OCI-LY1 (cell line): ENCODE measurements at regions not wholly inside any gene's neighbourhood (a gene's known extent, or its start where the extent isn't known, plus 50 kb on each side); places are given as distances from the start of the nearest gene placed in this dataset.

ENCODE experiments used
- H2AFZ ChIP-seq: fragments of 200-600 bp; sonication (generic), shearing (Covaris generic); 2 replicates; pipeline ENCODE4 v1.6.0; 2014; ENCODE audit warnings: antibody characterized with exemption, mild to moderate bottlenecking, low read length
- H3F3A ChIP-seq: fragments of 200-600 bp; sonication (generic), shearing (Covaris generic); 2 replicates; pipeline ENCODE4 v1.6.0; 2014; ENCODE audit warnings: mild to moderate bottlenecking, antibody characterized with exemption, low read length, moderate library complexity; ENCODE audit not compliant: insufficient read depth
- H3K27ac ChIP-seq: fragments of 200-600 bp; sonication (generic); 2 replicates; pipeline ENCODE4 v1.5.1; 2014; ENCODE audit warnings: low read length, mixed run types, mild to moderate bottlenecking, low read depth; ENCODE audit not compliant: poor library complexity, severe bottlenecking
- H3K27me3 ChIP-seq: fragments of 200-600 bp; sonication (generic); 2 replicates; pipeline ENCODE4 v1.6.0; 2014; ENCODE audit warnings: antibody characterized with exemption, mild to moderate bottlenecking, low read length, moderate library complexity; ENCODE audit not compliant: insufficient read depth
- H3K36me3 ChIP-seq: fragments of 200-600 bp; sonication (generic); 2 replicates; pipeline ENCODE4 v1.6.1; 2014; ENCODE audit warnings: mild to moderate bottlenecking, antibody characterized with exemption, low read length, moderate library complexity, mixed read lengths; ENCODE audit not compliant: insufficient read depth
- H3K4me1 ChIP-seq: fragments of 200-600 bp; sonication (generic); 2 replicates; pipeline ENCODE4 v1.5.1; 2014; ENCODE audit warnings: mild to moderate bottlenecking, low read length, moderate library complexity; ENCODE audit not compliant: insufficient read depth, severe bottlenecking
- H3K4me2 ChIP-seq: fragments of 200-600 bp; sonication (generic), shearing (Covaris generic); 2 replicates; pipeline ENCODE4 v1.6.1; 2014; ENCODE audit warnings: low read length
- H3K4me3 ChIP-seq: fragments of 200-600 bp; sonication (generic); 2 replicates; pipeline ENCODE4 v1.5.1; 2014; ENCODE audit warnings: low read length, low read depth, mild to moderate bottlenecking, mixed read lengths; ENCODE audit not compliant: poor library complexity, severe bottlenecking
- H3K79me2 ChIP-seq: fragments of 200-600 bp; shearing (Covaris generic); 2 replicates; pipeline ENCODE4 v1.6.1; 2016; ENCODE audit warnings: mixed run types, low read length, mixed read lengths; ENCODE audit not compliant: insufficient read depth
- H3K9ac ChIP-seq: fragments of 200-600 bp; sonication (generic), shearing (Covaris generic); 2 replicates; pipeline ENCODE4 v1.6.1; 2014; ENCODE audit warnings: mild to moderate bottlenecking, low read length, mixed read lengths
- H3K9me2 ChIP-seq: fragments of 200-600 bp; sonication (generic), shearing (Covaris generic); 2 replicates; pipeline ENCODE4 v1.6.1; 2014; ENCODE audit warnings: low read depth, mild to moderate bottlenecking, low read length, mixed read lengths
- H3K9me3 ChIP-seq: fragments of 200-600 bp; shearing (Covaris generic); 2 replicates; pipeline ENCODE4 v1.6.1; 2014; ENCODE audit warnings: low read length, mixed read lengths
- H4K20me1 ChIP-seq: fragments of 200-600 bp; sonication (generic), shearing (Covaris generic); 2 replicates; pipeline ENCODE4 v1.6.0; 2016; ENCODE audit warnings: mild to moderate bottlenecking, low read length; ENCODE audit not compliant: insufficient read depth
- CTCF ChIP-seq: fragments of 200-600 bp; sonication (generic), shearing (Covaris generic); IDR thresholded peaks from 2 replicates; pipeline ENCODE4 v1.5.1; 2017; ENCODE audit warnings: mild to moderate bottlenecking, antibody characterized with exemption, low read length, moderate library complexity, mixed read lengths
- EZH2 ChIP-seq: fragments of 200-600 bp; sonication (generic), shearing (Covaris generic); IDR thresholded peaks from 2 replicates; pipeline ENCODE4 v1.8.0; 2017; ENCODE audit warnings: borderline replicate concordance, mixed run types, mild to moderate bottlenecking, antibody characterized with exemption, low read length, moderate library complexity, mixed read lengths

- Histone ChIP-seq H3K9me3 (no peaks in the 10 kb centered on the region), H3K79me2 (no peaks in the 10 kb centered on the region), H3K27ac (no peak overlapping the region), H3K36me3 (no peaks in the 10 kb centered on the region), H3F3A (no peaks in the 10 kb centered on the region), H2AFZ (no peak overlapping the region), H3K9ac (no peak overlapping the region), H3K4me2 (no peak overlapping the region), H3K27me3 (no peaks in the 10 kb centered on the region), H3K9me2 (no peaks in the 10 kb centered on the region), H3K4me1 (peaks cover 13% of the 10 kb centered on the region), H4K20me1 (no peaks in the 10 kb centered on the region), H3K4me3 (no peak overlapping the region)
- TF ChIP-seq EZH2 (no peak), CTCF (no peak)
Observed at GRCh38 chr5:125274211-125274610, 527.8 kb upstream of the ZNF608 start.

GRCh38 chr5:125274938-125275724 is 528.7 kb upstream of the ZNF608 start:
- TF ChIP-seq EZH2 (no peak), CTCF (no peak)
- H2AFZ ChIP-seq, result no peak overlapping the region
- no peak overlapping the region for H3K4me2 ChIP-seq

DNA sequence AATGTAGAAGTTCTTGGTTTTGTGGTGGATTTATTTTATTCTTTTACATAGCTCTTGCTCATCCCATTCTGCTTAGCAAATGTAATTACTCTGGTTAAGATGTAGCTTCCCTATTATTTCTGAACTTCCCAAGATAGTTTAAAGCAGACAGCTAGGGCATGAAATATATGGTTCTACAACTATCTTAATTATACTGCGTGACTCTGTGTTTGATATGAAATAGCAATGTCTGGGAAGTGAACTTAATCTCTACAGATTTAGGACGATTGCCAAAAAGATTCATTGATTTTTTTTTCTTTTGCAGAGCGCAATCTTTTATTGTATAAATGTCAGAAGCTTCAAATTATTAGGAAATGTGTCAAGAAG is 529.3 kb upstream of the ZNF608 start:
- no peaks in the 10 kb centered on the region for H3K9me2 ChIP-seq
- H3K4me2 ChIP-seq, result no peak overlapping the region
- no peaks in the 10 kb centered on the region for H3K36me3 ChIP-seq
- H3K27me3 ChIP-seq, result no peaks in the 10 kb centered on the region
- no peaks in the 10 kb centered on the region for H3F3A ChIP-seq
- no peaks in the 10 kb centered on the region for H3K9me3 ChIP-seq
- H3K79me2 ChIP-seq, result no peaks in the 10 kb centered on the region
- H2AFZ ChIP-seq, result no peak overlapping the region
- H3K27ac ChIP-seq, result no peak overlapping the region
- no peaks in the 10 kb centered on the region for H4K20me1 ChIP-seq
- H3K4me3 ChIP-seq, result no peak overlapping the region
- no peak overlapping the region for H3K9ac ChIP-seq
- H3K4me1 ChIP-seq, result peaks cover 13% of the 10 kb centered on the region
- TF ChIP-seq EZH2 (no peak), CTCF (no peak)

More at GRCh38 chr5:125274938-125275724, 528.7 kb upstream of the ZNF608 start:
- Histone ChIP-seq H3K9ac (no peak overlapping the region), H3K27me3 (no peaks in the 10 kb centered on the region), H3K36me3 (no peaks in the 10 kb centered on the region), H3K9me3 (no peaks in the 10 kb centered on the region), H3F3A (no peaks in the 10 kb centered on the region), H3K79me2 (no peaks in the 10 kb centered on the region), H3K9me2 (no peaks in the 10 kb centered on the region), H3K4me1 (peaks cover 13% of the 10 kb centered on the region), H3K27ac (no peak overlapping the region), H3K4me3 (no peak overlapping the region), H4K20me1 (no peaks in the 10 kb centered on the region)
